ENCODE measurements at regions not wholly inside any gene's neighbourhood (a gene's known extent, or its start where the extent isn't known, plus 50 kb on each side); places are given as distances from the start of the nearest gene placed in this dataset.
"Not testable (repeated sequence)": the region's sequence is repeated elsewhere in the genome, so short reads cannot be mapped to it uniquely, and the experiment has no call there.

- TF ChIP-seq CUX1 (IDR thresholded peaks at IDR 0.05; ENCODE audit: insufficient replicate concordance, low read depth, low read length) = no peak
- TF ChIP-seq FOXM1 (IDR thresholded peaks at IDR 0.05; ENCODE audit: low read depth, low read length) = no peak
- TF ChIP-seq TCF3 (IDR thresholded peaks at IDR 0.05; ENCODE audit: borderline replicate concordance, insufficient read depth, low read depth, low read length) = no peak
- TF ChIP-seq SMAD1 (IDR thresholded peaks at IDR 0.05; ENCODE audit: low read depth, partially characterized antibody) = no peak
- TF ChIP-seq BRCA1 (IDR thresholded peaks at IDR 0.05; ENCODE audit: low read depth, low read length) = no peak
- no peak for TF ChIP-seq MLLT1 (IDR thresholded peaks at IDR 0.05)
- no peak for TF ChIP-seq SUPT20H (IDR thresholded peaks at IDR 0.05; ENCODE audit: borderline replicate concordance, control insufficient read depth, low read depth, low read length)
- TF ChIP-seq ZNF207 (IDR thresholded peaks at IDR 0.05; ENCODE audit: borderline replicate concordance) = no peak
Measured at GRCh38 chr6:90885611-90886056, 298.8 kb upstream of the MAP3K7 start (continued).

- H3K4me3 ChIP-seq; H3K4me2 ChIP-seq (ENCODE audit: control insufficient read depth, insufficient read depth); H3K79me2 ChIP-seq (ENCODE audit: control insufficient read depth, insufficient read depth, low read length); DNase-seq (ENCODE audit: low read depth, low spot score); H2AFZ ChIP-seq (ENCODE audit: control insufficient read depth, low read depth, low read length); H3K9me3 ChIP-seq (replicated peaks; ENCODE audit: control insufficient read depth, insufficient read depth, low read length); H3K27ac ChIP-seq (ENCODE audit: control insufficient read depth, insufficient read depth); H4K20me1 ChIP-seq (ENCODE audit: control insufficient read depth, insufficient read depth); FAIRE-seq; H3K4me1 ChIP-seq (ENCODE audit: control insufficient read depth, insufficient read depth, low read length); RAD21 ChIA-PET (ENCODE audit: unreplicated experiment); POLR2A ChIA-PET; H3K27me3 ChIP-seq (replicated peaks in 1 of 2; ENCODE audit: control insufficient read depth in 2 of 2, insufficient read depth in 2 of 2, low read length in 1 of 2); intact Hi-C loops (cut with micrococcal nuclease; ENCODE audit: unreplicated experiment); H3K36me3 ChIP-seq (ENCODE audit: control insufficient read depth in 2 of 2, insufficient read depth in 2 of 2, low read length in 1 of 2); BruUV-seq (replicated peaks); ATAC-seq; H3K9ac ChIP-seq (ENCODE audit: control insufficient read depth, insufficient read depth, low read length); in situ Hi-C loops (cut with MboI): not testable (repeated sequence)
- WGBS (ENCODE audit: insufficient coverage, insufficient replicate concordance, low lambda C conversion rate, missing lambda C conversion rate) = 52% methylated on average over 4 of the region's 4 CpGs
- SMC1A ChIA-PET (ENCODE audit: uncharacterized antibody, unreplicated experiment) = interaction anchor here (1.5 kb wide), 1 partner anchor 10 kb away, joined by 3 read pairs; no protein-coding TSS in a partner anchor
- CTCF ChIA-PET = interaction anchor here (0.7 kb wide), 1 partner anchor 270 kb away, joined by 3 read pairs; no protein-coding TSS in a partner anchor
Measured at GRCh38 chr6:90885137-90885536, 298.3 kb upstream of the MAP3K7 start.

Measured in GM12878 (cell line).